Activated CD8-positive, alpha-beta T cell treated with anti-CD3 and anti-CD28 coated beads for 36 hours (primary cell): ENCODE measurements at regions not wholly inside any gene's neighbourhood (a gene's known extent, or its start where the extent isn't known, plus 50 kb on each side); places are given as distances from the start of the nearest gene placed in this dataset.

ENCODE experiments used
- ATAC-seq: fragments of 200-7000 bp; cut with Tn5 transposase; one replicate; pipeline ENCODE4 v1.10.0; 2021; ENCODE audit warnings: mild to moderate bottlenecking, moderate library complexity
- CTCF ChIA-PET: fragments of 350-600 bp; sonication (Branson Sonifier 250); formaldehyde crosslinking; loops from one replicate; lab custom pipeline; 2021; ENCODE audit warnings: antibody characterized with exemption; lab: Charles Lee
- POLR2A ChIA-PET: fragments of 350-600 bp; sonication (Branson Sonifier 250); formaldehyde crosslinking; loops from one replicate; lab custom pipeline; 2021; ENCODE audit warnings: antibody characterized with exemption; lab: Charles Lee
- DNase-seq: peaks from one replicate; pipeline ENCODE4 v3.0.0-alpha.2; 2020
- H3K27ac Mint-ChIP-seq: one replicate; pipeline ENCODE4 v1.8.0; 2021; ENCODE audit warnings: mild to moderate bottlenecking, mixed read lengths
- H3K27me3 Mint-ChIP-seq: one replicate; pipeline ENCODE4 v1.8.0; 2021; ENCODE audit warnings: mixed read lengths
- H3K36me3 Mint-ChIP-seq: one replicate; pipeline ENCODE4 v1.8.0; 2021; ENCODE audit warnings: low read depth, mixed read lengths
- H3K4me1 Mint-ChIP-seq: one replicate; pipeline ENCODE4 v1.8.0; 2021; ENCODE audit warnings: low read depth, mixed read lengths
- H3K4me3 Mint-ChIP-seq: one replicate; pipeline ENCODE4 v1.8.0; 2021; ENCODE audit warnings: mild to moderate bottlenecking, moderate library complexity, mixed read lengths
- H3K9me3 Mint-ChIP-seq: one replicate; pipeline ENCODE4 v1.8.0; 2021; ENCODE audit warnings: mixed read lengths
- CTCF ChIP-seq: fragments of 200-600 bp; IDR thresholded peaks from one replicate; pipeline ENCODE4 v1.8.0; 2022; ENCODE audit warnings: antibody characterized with exemption, mild to moderate bottlenecking
- intact Hi-C: fragments of 100-400 bp; cut with micrococcal nuclease; formaldehyde crosslinking; loops from one replicate; pipeline ENCODE4 v1.10.0; 2022

GRCh38 chr7:136480901-136481300, 387.6 kb upstream of the CHRM2 start:
- Mint-ChIP-seq H3K4me1 (no peaks in the 10 kb centered on the region), H3K27me3 (no peaks in the 10 kb centered on the region), H3K36me3 (no peaks in the 10 kb centered on the region), H3K4me3 (no peak overlapping the region), H3K9me3 (peaks cover 5% of the 10 kb centered on the region), H3K27ac (no peak overlapping the region)
- ATAC-seq (no peak), DNase-seq (no peak)
- no peak for TF ChIP-seq CTCF
- CTCF ChIA-PET, result no interaction called here
- POLR2A ChIA-PET, result no interaction called here
- intact Hi-C loops, result no loop called here

- ATAC-seq (no peak), DNase-seq (no peak)
- Mint-ChIP-seq H3K9me3 (peaks cover 5% of the 10 kb centered on the region), H3K4me3 (no peak overlapping the region), H3K27me3 (no peaks in the 10 kb centered on the region), H3K36me3 (no peaks in the 10 kb centered on the region), H3K4me1 (no peaks in the 10 kb centered on the region), H3K27ac (no peak overlapping the region)
- intact Hi-C loops, result no loop called here
- no peak for TF ChIP-seq CTCF
- POLR2A ChIA-PET, result no interaction called here
- CTCF ChIA-PET, result no interaction called here
These were observed 388.5 kb upstream of the CHRM2 start for GRCh38 chr7:136479922-136480321.

GRCh38 chr7:136470179-136470578, 398.3 kb upstream of the CHRM2 start:
- no peaks in the 10 kb centered on the region for H3K36me3 Mint-ChIP-seq
- ChIA-PET POLR2A (no interaction called here), CTCF (interaction anchor here (1.5 kb wide), 1 partner anchor 669 kb away, joined by 4 read pairs; no protein-coding TSS in a partner anchor)
- ATAC-seq, result no peak
- TF ChIP-seq CTCF, result no peak
- no peak for DNase-seq
- no peaks in the 10 kb centered on the region for H3K4me1 Mint-ChIP-seq
- no peaks in the 10 kb centered on the region for H3K27me3 Mint-ChIP-seq
- no peak overlapping the region for H3K27ac Mint-ChIP-seq
- intact Hi-C loops, result no loop called here
- H3K4me3 Mint-ChIP-seq, result no peak overlapping the region
- peaks cover 30% of the 10 kb centered on the region for H3K9me3 Mint-ChIP-seq

GRCh38 chr7:136452949-136453348, 415.5 kb upstream of the CHRM2 start:
- no peaks in the 10 kb centered on the region for H3K4me1 Mint-ChIP-seq
- peaks cover 29% of the 10 kb centered on the region for H3K9me3 Mint-ChIP-seq
- no peaks in the 10 kb centered on the region for H3K27me3 Mint-ChIP-seq
- ATAC-seq, result no peak
- H3K27ac Mint-ChIP-seq, result no peak overlapping the region
- no peak overlapping the region for H3K4me3 Mint-ChIP-seq
- no peaks in the 10 kb centered on the region for H3K36me3 Mint-ChIP-seq
- DNase-seq, result no peak
- intact Hi-C loops, result no loop called here
- CTCF ChIA-PET, result no interaction called here
- POLR2A ChIA-PET, result no interaction called here
- TF ChIP-seq CTCF, result no peak

GRCh38 chr7:136446751-136447150, 421.7 kb upstream of the CHRM2 start:
- Mint-ChIP-seq H3K27ac (no peak overlapping the region), H3K4me3 (no peak overlapping the region), H3K4me1 (no peaks in the 10 kb centered on the region), H3K27me3 (no peaks in the 10 kb centered on the region), H3K36me3 (no peaks in the 10 kb centered on the region), H3K9me3 (peaks cover 25% of the 10 kb centered on the region)
- no peak for TF ChIP-seq CTCF
- ChIA-PET POLR2A (no interaction called here), CTCF (no interaction called here)
- intact Hi-C loops, result no loop called here
- DNase-seq (no peak), ATAC-seq (no peak)
